ENCODE measurements at regions not wholly inside any gene's neighbourhood (a gene's known extent, or its start where the extent isn't known, plus 50 kb on each side); places are given as distances from the start of the nearest gene placed in this dataset.

- Histone ChIP-seq H3K36me3 (ENCODE audit: insufficient read depth, low read length) (no peaks in the 10 kb centered on the region), H3K27me3 (ENCODE audit: insufficient read depth, low read length) (no peaks in the 10 kb centered on the region), H3K9me3 (ENCODE audit: low read depth, low read length) (peaks cover 2% of the 10 kb centered on the region), H3K79me2 (ENCODE audit: insufficient read depth, low read length) (no peaks in the 10 kb centered on the region), H3K4me1 (ENCODE audit: insufficient read depth, low read length) (no peaks in the 10 kb centered on the region), H3K27ac (ENCODE audit: low read depth, low read length) (no peak overlapping the region), H4K20me1 (ENCODE audit: insufficient read depth, low read length) (no peaks in the 10 kb centered on the region), H2AFZ (ENCODE audit: low read length) (no peak overlapping the region), H3K4me2 (ENCODE audit: insufficient read depth, low read length) (no peak overlapping the region), H3K4me3 (ENCODE audit: insufficient read depth, low read length) (no peak overlapping the region)
- TF ChIP-seq CTCF (IDR thresholded peaks at IDR 0.05; ENCODE audit: extremely low read depth, low read depth, low read length): no peak
- no peak for DNase-seq (ENCODE audit: insufficient read length, low spot score, missing footprints)
Measured at GRCh38 chr3:182413061-182413460, 380.2 kb upstream of the ATP11B start.

DNA sequence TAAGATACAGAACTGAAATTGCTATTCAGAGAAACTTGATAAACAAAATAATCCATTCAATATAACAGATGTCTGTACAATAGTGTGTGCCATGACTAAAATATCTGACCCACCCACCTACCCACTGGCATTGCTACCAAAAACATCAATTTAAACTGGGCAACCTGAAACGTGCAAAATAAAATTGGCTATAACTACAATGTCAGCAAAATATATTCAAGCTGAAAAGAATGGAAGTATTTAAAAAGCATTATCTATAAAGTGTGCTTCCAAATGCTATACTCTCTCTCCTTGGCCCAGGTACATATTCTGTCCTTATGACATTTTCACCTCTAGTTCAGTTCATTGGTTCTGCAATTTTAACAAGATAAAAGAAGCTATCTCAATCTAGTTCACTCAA, 379.6 kb upstream of the ATP11B start:
- TF ChIP-seq CTCF (IDR thresholded peaks at IDR 0.05; ENCODE audit: extremely low read depth, low read depth, low read length): no peak
- Histone ChIP-seq H3K4me3 (ENCODE audit: insufficient read depth, low read length) (no peak overlapping the region), H3K9me3 (ENCODE audit: low read depth, low read length) (peaks cover 2% of the 10 kb centered on the region), H3K79me2 (ENCODE audit: insufficient read depth, low read length) (no peaks in the 10 kb centered on the region), H3K36me3 (ENCODE audit: insufficient read depth, low read length) (no peaks in the 10 kb centered on the region), H3K4me2 (ENCODE audit: insufficient read depth, low read length) (no peak overlapping the region), H2AFZ (ENCODE audit: low read length) (no peak overlapping the region), H3K27ac (ENCODE audit: low read depth, low read length) (no peak overlapping the region), H3K4me1 (ENCODE audit: insufficient read depth, low read length) (no peaks in the 10 kb centered on the region), H3K27me3 (ENCODE audit: insufficient read depth, low read length) (no peaks in the 10 kb centered on the region), H4K20me1 (ENCODE audit: insufficient read depth, low read length) (no peaks in the 10 kb centered on the region)
- DNase-seq (ENCODE audit: insufficient read length, low spot score, missing footprints): peak; percentile 37

DNA sequence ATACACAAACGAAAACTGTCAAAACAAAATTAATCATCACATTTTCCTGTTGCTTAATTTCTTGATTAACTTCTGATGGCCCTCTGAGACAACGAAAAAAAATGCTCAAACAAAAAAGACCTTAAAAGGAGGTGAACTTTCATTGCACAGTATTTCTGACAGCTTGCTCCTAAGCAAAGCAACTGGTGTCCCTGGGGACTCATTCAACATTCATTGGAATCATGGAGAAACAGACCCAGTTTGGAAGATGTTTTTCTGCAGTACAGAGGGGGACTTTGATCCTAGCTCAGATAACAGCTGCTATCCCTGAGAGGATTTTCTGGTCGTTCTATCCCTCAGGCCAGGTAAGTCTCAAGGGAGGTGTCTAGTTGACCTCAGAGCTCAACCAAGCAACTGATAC, 378.7 kb upstream of the ATP11B start:
- H2AFZ ChIP-seq (ENCODE audit: low read length): no peak overlapping the region
- no peaks in the 10 kb centered on the region for H4K20me1 ChIP-seq (ENCODE audit: insufficient read depth, low read length)
- H3K4me1 ChIP-seq (ENCODE audit: insufficient read depth, low read length): no peaks in the 10 kb centered on the region
- no peak overlapping the region for H3K4me2 ChIP-seq (ENCODE audit: insufficient read depth, low read length)
- TF ChIP-seq CTCF (IDR thresholded peaks at IDR 0.05; ENCODE audit: extremely low read depth, low read depth, low read length): no peak
- no peaks in the 10 kb centered on the region for H3K79me2 ChIP-seq (ENCODE audit: insufficient read depth, low read length)
- no peak overlapping the region for H3K27ac ChIP-seq (ENCODE audit: low read depth, low read length)
- H3K4me3 ChIP-seq (ENCODE audit: insufficient read depth, low read length): no peak overlapping the region
- no peaks in the 10 kb centered on the region for H3K27me3 ChIP-seq (ENCODE audit: insufficient read depth, low read length)
- H3K36me3 ChIP-seq (ENCODE audit: insufficient read depth, low read length): no peaks in the 10 kb centered on the region
- DNase-seq (ENCODE audit: insufficient read length, low spot score, missing footprints): no peak
- peaks cover 2% of the 10 kb centered on the region for H3K9me3 ChIP-seq (ENCODE audit: low read depth, low read length)

DNA sequence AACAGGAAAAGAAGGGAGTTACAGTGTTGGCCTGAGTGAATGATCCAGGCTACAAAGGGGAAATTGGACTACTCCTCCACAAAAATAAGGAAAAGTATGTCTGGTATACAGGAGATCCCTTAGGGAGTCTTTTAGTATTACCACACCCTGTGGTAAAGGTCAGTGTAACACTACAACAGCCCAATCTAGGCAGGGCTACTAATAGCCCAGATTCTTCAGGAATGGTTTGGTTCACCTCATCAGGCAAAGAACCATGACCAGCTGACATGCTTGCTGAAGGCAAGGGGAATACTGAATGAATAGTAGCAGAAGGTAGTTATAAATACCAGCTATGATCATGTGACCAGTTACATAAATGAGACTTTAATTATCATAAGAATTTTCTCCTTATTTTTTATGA, 372.6 kb upstream of the ATP11B start:
- Histone ChIP-seq H3K36me3 (ENCODE audit: insufficient read depth, low read length) (no peaks in the 10 kb centered on the region), H4K20me1 (ENCODE audit: insufficient read depth, low read length) (no peaks in the 10 kb centered on the region), H3K9me3 (ENCODE audit: low read depth, low read length) (peaks cover 2% of the 10 kb centered on the region), H3K27ac (ENCODE audit: low read depth, low read length) (no peak overlapping the region), H3K79me2 (ENCODE audit: insufficient read depth, low read length) (no peaks in the 10 kb centered on the region), H2AFZ (ENCODE audit: low read length) (no peak overlapping the region), H3K27me3 (ENCODE audit: insufficient read depth, low read length) (no peaks in the 10 kb centered on the region), H3K4me2 (ENCODE audit: insufficient read depth, low read length) (no peak overlapping the region), H3K4me3 (ENCODE audit: insufficient read depth, low read length) (no peak overlapping the region), H3K4me1 (ENCODE audit: insufficient read depth, low read length) (no peaks in the 10 kb centered on the region)
- no peak for TF ChIP-seq CTCF (IDR thresholded peaks at IDR 0.05; ENCODE audit: extremely low read depth, low read depth, low read length)
- no peak for DNase-seq (ENCODE audit: insufficient read length, low spot score, missing footprints)
